H9 (cell line): ENCODE measurements at regions not wholly inside any gene's neighbourhood (a gene's known extent, or its start where the extent isn't known, plus 50 kb on each side); places are given as distances from the start of the nearest gene placed in this dataset.

ENCODE experiments used
- DNase-seq: peaks from one replicate; pipeline ENCODE4 v3.0.0-alpha.2; 2017
- H2AFZ ChIP-seq: one replicate; pipeline ENCODE4 v1.6.1; 2013; ENCODE audit warnings: mild to moderate bottlenecking, low read length, control low read depth, moderate library complexity
- H2AK5ac ChIP-seq: 2 replicates; pipeline ENCODE4 v1.6.1; 2013; ENCODE audit warnings: low read length, control low read depth, mixed read lengths; ENCODE audit not compliant: insufficient read length
- H2BK120ac ChIP-seq: one replicate; pipeline ENCODE4 v1.6.1; 2013; ENCODE audit warnings: low read depth, mild to moderate bottlenecking, low read length, control low read depth, inconsistent platforms; ENCODE audit not compliant: poor library complexity, severe bottlenecking
- H2BK12ac ChIP-seq: 2 replicates; pipeline ENCODE4 v1.6.1; 2013; ENCODE audit warnings: low read length, control low read depth, mixed read lengths, low read depth; ENCODE audit not compliant: insufficient read length
- H2BK15ac ChIP-seq: 2 replicates; pipeline ENCODE4 v1.6.1; 2013; ENCODE audit warnings: low read depth, low read length, control low read depth
- H2BK20ac ChIP-seq: one replicate; pipeline ENCODE4 v1.6.1; 2013; ENCODE audit warnings: low read depth, mild to moderate bottlenecking, low read length, control low read depth, inconsistent platforms; ENCODE audit not compliant: poor library complexity, severe bottlenecking
- H2BK5ac ChIP-seq: 2 replicates; pipeline ENCODE4 v1.6.1; 2013; ENCODE audit warnings: low read length, control low read depth, mixed read lengths; ENCODE audit not compliant: insufficient read length
- H3K14ac ChIP-seq: 2 replicates; pipeline ENCODE4 v1.6.1; 2013; ENCODE audit warnings: low read length, control low read depth; ENCODE audit not compliant: insufficient read depth
- H3K18ac ChIP-seq: 2 replicates; pipeline ENCODE4 v1.6.1; 2013; ENCODE audit warnings: low read depth, mild to moderate bottlenecking, mixed read lengths, low read length, control low read depth; ENCODE audit not compliant: insufficient read length
- H3K23ac ChIP-seq: 2 replicates; pipeline ENCODE4 v1.6.1; 2013; ENCODE audit warnings: low read length, control low read depth, mixed read lengths, low read depth; ENCODE audit not compliant: insufficient read length
- H3K23me2 ChIP-seq: 2 replicates; pipeline ENCODE4 v1.6.1; 2013; ENCODE audit warnings: low read depth, mild to moderate bottlenecking, mixed read lengths, low read length, control low read depth; ENCODE audit not compliant: insufficient read length, poor library complexity, severe bottlenecking
- H3K27ac ChIP-seq: 2 replicates; pipeline ENCODE4 v1.5.1; 2013; ENCODE audit warnings: low read length, control low read depth, mixed read lengths, low read depth; ENCODE audit not compliant: insufficient read length
- H3K27me3 ChIP-seq: 2 replicates; pipeline ENCODE4 v1.6.1; 2013; ENCODE audit warnings: low read length, control low read depth, inconsistent platforms; ENCODE audit not compliant: insufficient read depth
- H3K4ac ChIP-seq: 2 replicates; pipeline ENCODE4 v1.6.1; 2013; ENCODE audit warnings: low read depth, mild to moderate bottlenecking, control low read depth, inconsistent platforms, low read length, moderate library complexity
- H3K4me1 ChIP-seq: 2 replicates; pipeline ENCODE4 v1.6.1; 2013; ENCODE audit warnings: low read length, control low read depth, inconsistent platforms; ENCODE audit not compliant: insufficient read depth
- H3K4me2 ChIP-seq: 2 replicates; pipeline ENCODE4 v1.6.1; 2013; ENCODE audit warnings: low read length, control low read depth, mixed read lengths; ENCODE audit not compliant: insufficient read length, insufficient read depth
- H3K56ac ChIP-seq: 2 replicates; pipeline ENCODE4 v1.6.1; 2013; ENCODE audit warnings: low read depth, mild to moderate bottlenecking, mixed read lengths, low read length, control low read depth; ENCODE audit not compliant: insufficient read length
- H3K79me1 ChIP-seq: 2 replicates; pipeline ENCODE4 v1.6.1; 2013; ENCODE audit warnings: low read depth, mild to moderate bottlenecking, moderate library complexity, low read length, control low read depth, inconsistent platforms; ENCODE audit not compliant: insufficient read depth, poor library complexity, severe bottlenecking
- H3K79me2 ChIP-seq: 2 replicates; pipeline ENCODE4 v1.6.1; 2013; ENCODE audit warnings: low read length, control low read depth, inconsistent platforms; ENCODE audit not compliant: insufficient read depth
- H3K9ac ChIP-seq: 2 replicates; pipeline ENCODE4 v1.6.1; 2013; ENCODE audit warnings: low read length, control low read depth, mixed read lengths; ENCODE audit not compliant: insufficient read length; ENCODE audit errors: extremely low read depth
- H3K9me3 ChIP-seq: one replicate; pipeline ENCODE4 v1.6.1; 2013; ENCODE audit warnings: low read depth, low read length, inconsistent platforms; ENCODE audit not compliant: control insufficient read depth
- H3T11ph ChIP-seq: one replicate; pipeline ENCODE4 v1.6.1; 2013; ENCODE audit warnings: mild to moderate bottlenecking, low read length, control low read depth, inconsistent platforms
- H4K20me1 ChIP-seq: one replicate; pipeline ENCODE4 v1.6.1; 2013; ENCODE audit not compliant: control insufficient read depth, insufficient read length, insufficient read depth
- H4K5ac ChIP-seq: 2 replicates; pipeline ENCODE4 v1.6.1; 2013; ENCODE audit warnings: low read depth, mild to moderate bottlenecking, mixed read lengths, low read length, control low read depth; ENCODE audit not compliant: insufficient read length
- H4K8ac ChIP-seq: replicated peaks from 2 replicates; pipeline ENCODE4 v1.6.1; 2013; ENCODE audit warnings: low read length, control low read depth, mixed read lengths, low read depth; ENCODE audit not compliant: insufficient read length
- H4K91ac ChIP-seq: 2 replicates; pipeline ENCODE4 v1.6.1; 2013; ENCODE audit warnings: low read depth, mild to moderate bottlenecking, moderate library complexity, mixed read lengths, low read length, control low read depth; ENCODE audit not compliant: insufficient read length
- H3K27ac Mint-ChIP-seq, 3 experiments: 2 replicates in 2 of 3; 3 replicates in 1 of 3; pipeline ENCODE4 v1.8.0; 2020 to 2021; ENCODE audit warnings: mixed read lengths in 3 of 3, mild to moderate bottlenecking in 1 of 3, moderate library complexity in 1 of 3
- H3K27me3 Mint-ChIP-seq: 2 replicates; pipeline ENCODE4 v1.8.0; 2021; ENCODE audit warnings: low read depth, mild to moderate bottlenecking, moderate library complexity, mixed read lengths
- H3K36me3 Mint-ChIP-seq, 3 experiments: 2 replicates in 2 of 3; 3 replicates in 1 of 3; pipeline ENCODE4 v1.8.0; 2020 to 2021; ENCODE audit warnings: low read depth in 3 of 3, mixed read lengths in 3 of 3; ENCODE audit not compliant: insufficient read depth in 1 of 3
- H3K4me1 Mint-ChIP-seq, 2 experiments: 2 replicates each; pipeline ENCODE4 v1.8.0; 2020; ENCODE audit warnings: mixed read lengths in 2 of 2
- H3K4me3 Mint-ChIP-seq, 2 experiments: 2 replicates in 1 of 2; 3 replicates in 1 of 2; pipeline ENCODE4 v1.8.0; 2020 to 2021; ENCODE audit warnings: mild to moderate bottlenecking in 2 of 2, mixed read lengths in 2 of 2, moderate library complexity in 1 of 2
- H3K9me3 Mint-ChIP-seq, 2 experiments: 2 replicates in 1 of 2; 3 replicates in 1 of 2; pipeline ENCODE4 v1.8.0; 2020; ENCODE audit warnings: mild to moderate bottlenecking in 2 of 2, mixed read lengths in 2 of 2, moderate library complexity in 1 of 2
- WGBS: extraction: QIAGEN DNeasy Blood & Tissue Kit; methylation state at CpG from one replicate; pipeline ENCODE4 v1.1.7; 2013; ENCODE audit warnings: missing lambda C conversion rate, low lambda C conversion rate, mixed read lengths; ENCODE audit not compliant: insufficient read length; ENCODE audit errors: extremely low coverage; 5-methylcytosine and 5-hydroxymethylcytosine counted together
- TF ChIP-seq, protein P1 (sequence below): fragments of 200-600 bp; sonication (generic); conservative IDR thresholded peaks from 3 replicates; pipeline ENCODE4 v1.8.0; 2021; ENCODE audit warnings: antibody characterized with exemption, mild to moderate bottlenecking

DNA sequence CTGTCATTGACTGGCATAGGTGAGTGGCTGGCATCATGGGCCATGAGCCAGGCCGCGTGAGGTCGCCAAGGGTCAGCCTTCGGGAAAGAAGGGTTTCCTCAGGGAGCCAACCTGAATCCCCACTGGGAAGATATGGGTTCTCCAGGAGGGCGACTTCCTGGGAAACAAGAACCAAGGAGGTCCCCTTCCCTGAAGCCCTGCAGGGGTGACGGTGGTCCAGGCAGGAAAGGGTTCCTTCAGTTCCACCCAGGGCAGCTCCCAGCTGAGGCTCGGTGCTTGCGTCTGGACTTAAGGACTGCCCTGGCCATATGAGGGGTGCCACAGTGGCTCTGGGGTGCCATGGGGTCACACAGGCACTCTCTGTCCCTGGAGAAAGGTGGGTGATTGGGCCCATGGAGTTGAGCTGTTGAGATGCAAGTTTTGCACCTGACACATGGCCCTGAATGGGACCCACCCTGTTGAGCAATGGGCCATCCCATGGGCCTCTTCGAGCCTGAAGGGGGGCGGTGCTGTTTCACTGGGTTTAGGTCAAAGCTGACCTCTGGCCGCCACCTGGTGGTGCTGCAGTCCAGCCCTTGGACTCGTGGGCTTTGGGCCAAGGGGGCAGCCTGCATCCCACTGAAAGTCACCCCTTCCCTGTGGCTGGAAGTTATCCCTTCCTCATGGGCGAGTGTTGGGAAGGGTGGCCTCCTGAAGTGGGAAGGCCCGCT lies 228.1 kb downstream of the SNRPN start:
- H2AFZ ChIP-seq, result no peak overlapping the region
- Mint-ChIP-seq H3K4me1 (no peaks in the 10 kb centered on the region), H3K9me3 (peaks cover 78 to 80% of the 10 kb centered on the region in 2 experiments), H3K27me3 (peaks cover 4% of the 10 kb centered on the region; the same call in 1 of the 2 replicates), H3K27ac (no peak overlapping the region), H3K36me3 (peaks cover 0 to 4% (median 3%) of the 10 kb centered on the region in 3 experiments; a peak in 3 of 7 replicates), H3K4me3 (no peak overlapping the region)
- peaks cover 47% of the 10 kb centered on the region for H3K9me3 ChIP-seq
- H3K9ac ChIP-seq, result no peak overlapping the region
- no peak overlapping the region for H3K18ac ChIP-seq
- H2BK15ac ChIP-seq, result no peak overlapping the region
- no peak overlapping the region for H3K23ac ChIP-seq
- no peak overlapping the region for H3K4me2 ChIP-seq
- H3T11ph ChIP-seq, result no peak overlapping the region
- H2AK5ac ChIP-seq, result no peak overlapping the region
- H3K79me2 ChIP-seq, result no peaks in the 10 kb centered on the region
- no peaks in the 10 kb centered on the region for H3K27me3 ChIP-seq
- no peak overlapping the region for H4K91ac ChIP-seq
- H4K20me1 ChIP-seq, result no peaks in the 10 kb centered on the region
- no peaks in the 10 kb centered on the region for H3K4me1 ChIP-seq
- H4K5ac ChIP-seq, result no peak overlapping the region
- no peaks in the 10 kb centered on the region for H3K23me2 ChIP-seq
- H3K14ac ChIP-seq, result no peak overlapping the region
- no peak overlapping the region for H3K27ac ChIP-seq
- H4K8ac ChIP-seq, result no peak overlapping the region
- no CpG with 5 or more reads among the region's 14 CpGs for WGBS
- H3K79me1 ChIP-seq, result no peaks in the 10 kb centered on the region
- H3K56ac ChIP-seq, result no peak overlapping the region
- H2BK120ac ChIP-seq, result no peak overlapping the region
- no peak overlapping the region for H3K4ac ChIP-seq
- DNase-seq, result peak; percentile 37
- TF ChIP-seq, protein P1, sequence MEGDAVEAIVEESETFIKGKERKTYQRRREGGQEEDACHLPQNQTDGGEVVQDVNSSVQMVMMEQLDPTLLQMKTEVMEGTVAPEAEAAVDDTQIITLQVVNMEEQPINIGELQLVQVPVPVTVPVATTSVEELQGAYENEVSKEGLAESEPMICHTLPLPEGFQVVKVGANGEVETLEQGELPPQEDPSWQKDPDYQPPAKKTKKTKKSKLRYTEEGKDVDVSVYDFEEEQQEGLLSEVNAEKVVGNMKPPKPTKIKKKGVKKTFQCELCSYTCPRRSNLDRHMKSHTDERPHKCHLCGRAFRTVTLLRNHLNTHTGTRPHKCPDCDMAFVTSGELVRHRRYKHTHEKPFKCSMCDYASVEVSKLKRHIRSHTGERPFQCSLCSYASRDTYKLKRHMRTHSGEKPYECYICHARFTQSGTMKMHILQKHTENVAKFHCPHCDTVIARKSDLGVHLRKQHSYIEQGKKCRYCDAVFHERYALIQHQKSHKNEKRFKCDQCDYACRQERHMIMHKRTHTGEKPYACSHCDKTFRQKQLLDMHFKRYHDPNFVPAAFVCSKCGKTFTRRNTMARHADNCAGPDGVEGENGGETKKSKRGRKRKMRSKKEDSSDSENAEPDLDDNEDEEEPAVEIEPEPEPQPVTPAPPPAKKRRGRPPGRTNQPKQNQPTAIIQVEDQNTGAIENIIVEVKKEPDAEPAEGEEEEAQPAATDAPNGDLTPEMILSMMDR, result peak; percentile 47; the same call in 2 of the 3 replicates
- no peak overlapping the region for H2BK5ac ChIP-seq
- no peak overlapping the region for H2BK12ac ChIP-seq
- no peak overlapping the region for H2BK20ac ChIP-seq
